MM.1S (cell line): ENCODE measurements at regions not wholly inside any gene's neighbourhood (a gene's known extent, or its start where the extent isn't known, plus 50 kb on each side); places are given as distances from the start of the nearest gene placed in this dataset.

Experiments used
- DNase-seq: peaks from one replicate; pipeline ENCODE4 v3.0.0-alpha.2; 2015
- H2AFZ ChIP-seq: fragments of 300-600 bp; sonication (generic); 2 replicates; pipeline ENCODE4 v1.6.0; 2016; ENCODE audit warnings: antibody characterized with exemption, low read length
- H3F3A ChIP-seq: fragments of 300-600 bp; sonication (generic); 2 replicates; pipeline ENCODE4 v1.6.1; 2016; ENCODE audit warnings: mild to moderate bottlenecking, antibody characterized with exemption, low read length, moderate library complexity, mixed read lengths; ENCODE audit not compliant: insufficient read depth
- H3K27ac ChIP-seq: fragments of 300-600 bp; sonication (generic); 2 replicates; pipeline ENCODE4 v1.5.1; 2016; ENCODE audit warnings: mild to moderate bottlenecking, low read length
- H3K27me3 ChIP-seq: fragments of 300-600 bp; sonication (generic); replicated peaks from 2 replicates; pipeline ENCODE4 v1.6.0; 2016; ENCODE audit warnings: low read length; ENCODE audit not compliant: insufficient read depth
- H3K36me3 ChIP-seq: fragments of 300-600 bp; sonication (generic); replicated peaks from 2 replicates; pipeline ENCODE4 v1.6.1; 2016; ENCODE audit warnings: mild to moderate bottlenecking, low read length, mixed read lengths; ENCODE audit not compliant: insufficient read depth
- H3K4me1 ChIP-seq: fragments of 300-600 bp; sonication (generic); 2 replicates; pipeline ENCODE4 v1.6.1; 2016; ENCODE audit warnings: low read length, mixed read lengths
- H3K4me2 ChIP-seq: fragments of 300-600 bp; sonication (generic); 2 replicates; pipeline ENCODE4 v1.6.0; 2016; ENCODE audit warnings: low read depth, low read length
- H3K4me3 ChIP-seq: fragments of 300-600 bp; sonication (generic); 2 replicates; pipeline ENCODE4 v1.5.1; 2016; ENCODE audit warnings: low read length, mixed read lengths
- H3K79me2 ChIP-seq: fragments of 300-600 bp; sonication (generic); 2 replicates; pipeline ENCODE4 v1.6.1; 2016; ENCODE audit warnings: mixed run types, low read length, mixed read lengths
- H3K9ac ChIP-seq: fragments of 300-600 bp; sonication (generic); 2 replicates; pipeline ENCODE4 v1.6.1; 2016; ENCODE audit warnings: low read length, mixed read lengths
- H3K9me2 ChIP-seq: fragments of 300-600 bp; sonication (generic); replicated peaks from 2 replicates; pipeline ENCODE4 v1.6.1; 2016; ENCODE audit warnings: mild to moderate bottlenecking, low read length, mixed read lengths; ENCODE audit not compliant: insufficient read depth
- H3K9me3 ChIP-seq: fragments of 300-600 bp; sonication (generic); replicated peaks from 2 replicates; pipeline ENCODE4 v1.6.1; 2016; ENCODE audit warnings: mild to moderate bottlenecking, low read length, mixed read lengths; ENCODE audit not compliant: insufficient read depth
- H4K20me1 ChIP-seq: fragments of 300-600 bp; sonication (generic); 2 replicates; pipeline ENCODE4 v1.6.1; 2016; ENCODE audit warnings: mild to moderate bottlenecking, low read length, moderate library complexity, mixed read lengths; ENCODE audit not compliant: insufficient read depth
- CTCF ChIP-seq: fragments of 300-600 bp; sonication (generic); IDR thresholded peaks from 2 replicates; pipeline ENCODE4 v1.5.1; 2016; ENCODE audit warnings: antibody characterized with exemption, low read length, mixed read lengths
- EZH2 ChIP-seq: fragments of 300-600 bp; sonication (generic); optimal IDR thresholded peaks from 2 replicates; pipeline ENCODE3; 2017; ENCODE audit warnings: low read depth, mild to moderate bottlenecking, antibody characterized with exemption, low read length, mixed read lengths
- EZH2phosphoT487 ChIP-seq: fragments of 300-600 bp; sonication (generic); IDR thresholded peaks from 2 replicates; pipeline ENCODE4 v1.6.1; 2018; ENCODE audit warnings: antibody characterized with exemption, low read length

GRCh38 chr5:43873791-43874190 is 270.8 kb downstream of the NNT start:
- Histone ChIP-seq H3K36me3 (no peaks in the 10 kb centered on the region), H3K9ac (no peak overlapping the region), H3K4me1 (no peaks in the 10 kb centered on the region), H2AFZ (no peak overlapping the region), H3K9me3 (no peaks in the 10 kb centered on the region), H3K9me2 (no peaks in the 10 kb centered on the region), H3K27me3 (no peaks in the 10 kb centered on the region), H3K4me2 (no peak overlapping the region), H4K20me1 (no peaks in the 10 kb centered on the region), H3K27ac (no peak overlapping the region), H3K4me3 (no peak overlapping the region), H3K79me2 (no peaks in the 10 kb centered on the region), H3F3A (no peaks in the 10 kb centered on the region)
- DNase-seq: no peak
- TF ChIP-seq CTCF: no peak
- TF ChIP-seq EZH2phosphoT487: no peak
- TF ChIP-seq EZH2: no peak

GRCh38 chr5:43859309-43859708 is 256.3 kb downstream of the NNT start:
- H4K20me1 ChIP-seq: no peaks in the 10 kb centered on the region
- no peak for DNase-seq
- no peaks in the 10 kb centered on the region for H3K27me3 ChIP-seq

GRCh38 chr5:43855452-43855851 is 252.5 kb downstream of the NNT start:
- Histone ChIP-seq H3K4me2 (no peak overlapping the region), H3K9ac (no peak overlapping the region), H3K9me2 (no peaks in the 10 kb centered on the region), H3K27ac (no peak overlapping the region), H3K79me2 (no peaks in the 10 kb centered on the region), H3K36me3 (no peaks in the 10 kb centered on the region), H2AFZ (no peak overlapping the region), H3K4me3 (no peak overlapping the region), H3K27me3 (no peaks in the 10 kb centered on the region), H3K9me3 (no peaks in the 10 kb centered on the region), H4K20me1 (no peaks in the 10 kb centered on the region), H3K4me1 (no peaks in the 10 kb centered on the region), H3F3A (no peaks in the 10 kb centered on the region)
- TF ChIP-seq CTCF (no peak), EZH2 (no peak), EZH2phosphoT487 (no peak)
- no peak for DNase-seq

More at GRCh38 chr5:43859309-43859708, 256.3 kb downstream of the NNT start:
- Histone ChIP-seq H3K9ac (no peak overlapping the region), H3K9me3 (no peaks in the 10 kb centered on the region), H3K36me3 (no peaks in the 10 kb centered on the region), H3K27ac (no peak overlapping the region), H3K9me2 (no peaks in the 10 kb centered on the region), H3K4me2 (no peak overlapping the region), H3K79me2 (no peaks in the 10 kb centered on the region), H3K4me3 (no peak overlapping the region), H3F3A (no peaks in the 10 kb centered on the region), H3K4me1 (no peaks in the 10 kb centered on the region), H2AFZ (no peak overlapping the region)
- TF ChIP-seq CTCF: no peak
- TF ChIP-seq EZH2phosphoT487: no peak
- no peak for TF ChIP-seq EZH2
